Hematopoietic multipotent progenitor cell treated with erythropoietin and hydrocortisone succinate and interleukin-3 and kit ligand, for 15 days (in vitro differentiated cells): ENCODE measurements at regions not wholly inside any gene's neighbourhood (a gene's known extent, or its start where the extent isn't known, plus 50 kb on each side); places are given as distances from the start of the nearest gene placed in this dataset.
A peak's percentile ranks its signal among the peaks of the same experiment; 100 is the strongest.
"Not testable (repeated sequence)": the region's sequence is repeated elsewhere in the genome, so short reads cannot be mapped to it uniquely, and the experiment has no call there.

Experiments used
- DNase-seq: peaks from one replicate; pipeline ENCODE4 v3.0.0-alpha.2; 2015; ENCODE audit warnings: low spot score

GRCh38 chr18:21928925-21929324, 188.3 kb downstream of the MIB1 start:
- no peak for DNase-seq

- DNase-seq = no peak
Observed at GRCh38 chr18:21930177-21930576, 189.6 kb downstream of the MIB1 start.

- no peak for DNase-seq
Observed at GRCh38 chr18:21933931-21934765, 193.6 kb downstream of the MIB1 start.

GRCh38 chr18:21934766-21935015, 194.1 kb downstream of the MIB1 start:
- DNase-seq = no peak

GRCh38 chr18:21943456-21943855, 202.9 kb downstream of the MIB1 start:
- DNase-seq = no peak

- no peak for DNase-seq
Observed at GRCh38 chr18:21949326-21950015, 208.9 kb downstream of the MIB1 start.

GRCh38 chr18:21955757-21956652, 213.4 kb upstream of the GATA6 start:
- peak; percentile 66 for DNase-seq

- DNase-seq = no peak
Observed at GRCh38 chr18:21958263-21958662, 211.1 kb upstream of the GATA6 start.

GRCh38 chr18:21958707-21959450, 210.5 kb upstream of the GATA6 start:
- no peak for DNase-seq

GRCh38 chr18:21960189-21960588, 209.2 kb upstream of the GATA6 start:
- DNase-seq = no peak

- DNase-seq = no peak
Observed at GRCh38 chr18:21963336-21963735, 206.1 kb upstream of the GATA6 start.

- no peak for DNase-seq
Observed at GRCh38 chr18:21968338-21968737, 201.1 kb upstream of the GATA6 start.

- no peak for DNase-seq
Observed at GRCh38 chr18:21972281-21972680, 197.1 kb upstream of the GATA6 start.

GRCh38 chr18:21975954-21976353, 193.4 kb upstream of the GATA6 start:
- not testable (repeated sequence) for DNase-seq

- DNase-seq = no peak
Observed at GRCh38 chr18:21978546-21979170, 190.7 kb upstream of the GATA6 start.

- no peak for DNase-seq
Observed at GRCh38 chr18:21979171-21979560, 190.2 kb upstream of the GATA6 start.

- no peak for DNase-seq
Observed at GRCh38 chr18:21979759-21980158, 189.6 kb upstream of the GATA6 start.

GRCh38 chr18:21980744-21981143, 188.6 kb upstream of the GATA6 start:
- no peak for DNase-seq

GRCh38 chr18:21981489-21981888, 187.9 kb upstream of the GATA6 start:
- not testable (repeated sequence) for DNase-seq

- DNase-seq = no peak
Observed at GRCh38 chr18:21991081-21991534, 178.3 kb upstream of the GATA6 start.

- DNase-seq = no peak
Observed at GRCh38 chr18:21991886-21992285, 177.5 kb upstream of the GATA6 start.
